ENCODE measurements at regions not wholly inside any gene's neighbourhood (a gene's known extent, or its start where the extent isn't known, plus 50 kb on each side); places are given as distances from the start of the nearest gene placed in this dataset.
A peak's percentile ranks its signal among the peaks of the same experiment; 100 is the strongest.

- no peak for DNase-seq
- intact Hi-C loops (cut with DNase I) = no loop called here
These were observed 373.8 kb downstream of the STIM2 start for GRCh38 chr4:27234306-27234899.

- intact Hi-C loops (cut with DNase I) = no loop called here
- no peak for DNase-seq
These were observed 379.0 kb downstream of the STIM2 start for GRCh38 chr4:27239641-27240040.

- intact Hi-C loops (cut with DNase I) = no loop called here
These were observed 381.6 kb downstream of the STIM2 start for GRCh38 chr4:27242217-27242616.

GRCh38 chr4:27245216-27245615, 384.6 kb downstream of the STIM2 start:
- DNase-seq = no peak
- intact Hi-C loops (cut with DNase I) = no loop called here

More at GRCh38 chr4:27242217-27242616, 381.6 kb downstream of the STIM2 start:
- no peak for DNase-seq

GRCh38 chr4:27248829-27249228, 388.2 kb downstream of the STIM2 start:
- DNase-seq = no peak
- intact Hi-C loops (cut with DNase I) = no loop called here

GRCh38 chr4:27251771-27252170, 391.1 kb downstream of the STIM2 start:
- intact Hi-C loops (cut with DNase I) = no loop called here
- DNase-seq = no peak

- intact Hi-C loops (cut with DNase I) = no loop called here
- no peak for DNase-seq
These were observed 406.8 kb downstream of the STIM2 start for GRCh38 chr4:27267339-27267969.

- no peak for DNase-seq
- intact Hi-C loops (cut with DNase I) = no loop called here
These were observed 407.3 kb downstream of the STIM2 start for GRCh38 chr4:27267970-27268355.

- intact Hi-C loops (cut with DNase I) = no loop called here
- DNase-seq = no peak
These were observed 409.8 kb downstream of the STIM2 start for GRCh38 chr4:27270435-27270834.

GRCh38 chr4:27271555-27271954, 410.9 kb downstream of the STIM2 start:
- intact Hi-C loops (cut with DNase I) = no loop called here
- no peak for DNase-seq

- intact Hi-C loops (cut with DNase I) = no loop called here
- DNase-seq = no peak
These were observed 411.6 kb downstream of the STIM2 start for GRCh38 chr4:27272217-27272616.

GRCh38 chr4:27276307-27277073, 415.8 kb downstream of the STIM2 start:
- intact Hi-C loops (cut with DNase I) = no loop called here
- no peak for DNase-seq

- DNase-seq = peak in 3 of 42 donors; percentile 2 to 5 (median 3)
These were observed 418.2 kb downstream of the STIM2 start for GRCh38 chr4:27278615-27279375.

GRCh38 chr4:27288496-27288895, 427.9 kb downstream of the STIM2 start:
- intact Hi-C loops (cut with DNase I) = no loop called here
- DNase-seq = no peak

More at GRCh38 chr4:27278615-27279375, 418.2 kb downstream of the STIM2 start:
- intact Hi-C loops (cut with DNase I) = no loop called here

GRCh38 chr4:27289704-27290103, 429.1 kb downstream of the STIM2 start:
- intact Hi-C loops (cut with DNase I) = no loop called here
- no peak for DNase-seq

GRCh38 chr4:27293831-27294230, 433.2 kb downstream of the STIM2 start:
- DNase-seq = no peak
- intact Hi-C loops (cut with DNase I) = no loop called here

GRCh38 chr4:27304751-27305150, 444.1 kb downstream of the STIM2 start:
- DNase-seq = no peak
- intact Hi-C loops (cut with DNase I) = no loop called here

- intact Hi-C loops (cut with DNase I) = no loop called here
- DNase-seq = no peak
These were observed 444.6 kb downstream of the STIM2 start for GRCh38 chr4:27305246-27305645.

GRCh38 chr4:27308379-27308778, 447.7 kb downstream of the STIM2 start:
- intact Hi-C loops (cut with DNase I) = no loop called here
- peak in 1 of 42 donors; percentile 2 for DNase-seq

GRCh38 chr4:27315625-27316024, 455.0 kb downstream of the STIM2 start:
- DNase-seq = no peak
- intact Hi-C loops (cut with DNase I) = no loop called here

Data from head of caudate nucleus (tissue), 42 donors.